ENCODE measurements at regions not wholly inside any gene's neighbourhood (a gene's known extent, or its start where the extent isn't known, plus 50 kb on each side); places are given as distances from the start of the nearest gene placed in this dataset.
"Not testable (repeated sequence)": the region's sequence is repeated elsewhere in the genome, so short reads cannot be mapped to it uniquely, and the experiment has no call there.

GRCh38 chr4:148608968-148609367, 166.8 kb upstream of the NR3C2 start:
- H3K27ac ChIP-seq, result no peak overlapping the region
- 81 to 86% methylated on average over 4 of the region's 4 CpGs for WGBS, 2 donors
- H3K4me1 ChIP-seq, result no peaks in the 10 kb centered on the region
- no peaks in the 10 kb centered on the region for H3K27me3 ChIP-seq
- TF ChIP-seq POLR2A (IDR thresholded peaks at IDR 0.05) (no peak), CTCF (IDR thresholded peaks at IDR 0.05) (no peak)
- intact Hi-C loops (cut with DNase I), result no loop called here
- no peak overlapping the region for H3K4me3 ChIP-seq
- DNase-seq, result no peak
- no peaks in the 10 kb centered on the region for H3K9me3 ChIP-seq
- H3K36me3 ChIP-seq, result no peaks in the 10 kb centered on the region

- 78 to 83% methylated on average over 5 to 8 of the region's 14 CpGs for WGBS, 2 donors
- H3K36me3 ChIP-seq; H3K27ac ChIP-seq; H3K27me3 ChIP-seq; H3K4me3 ChIP-seq; intact Hi-C loops (cut with DNase I); H3K4me1 ChIP-seq; DNase-seq: not testable (repeated sequence)
- H3K9me3 ChIP-seq, result peaks cover 0 to 16% (median 0%) of the 10 kb centered on the region in 3 donors
Measured at GRCh38 chr4:148598418-148599207, 156.4 kb upstream of the NR3C2 start.

- Histone ChIP-seq H3K4me3 (no peak overlapping the region), H3K4me1 (no peaks in the 10 kb centered on the region), H3K9me3 (peaks cover 0 to 13% (median 0%) of the 10 kb centered on the region in 3 donors), H3K36me3 (no peaks in the 10 kb centered on the region), H3K27ac (no peak overlapping the region), H3K27me3 (no peaks in the 10 kb centered on the region)
- no peak for TF ChIP-seq CTCF (IDR thresholded peaks at IDR 0.05)
- TF ChIP-seq POLR2A (IDR thresholded peaks at IDR 0.05), result no peak
- DNase-seq, result no peak
- 84 to 86% methylated on average over 3 to 4 of the region's 4 CpGs for WGBS, 2 donors
- intact Hi-C loops (cut with DNase I), result no loop called here
Measured at GRCh38 chr4:148589182-148589581, 147.0 kb upstream of the NR3C2 start.

- no peaks in the 10 kb centered on the region for H3K27me3 ChIP-seq
- WGBS, 2 donors, result 65 to 72% methylated on average over 2 of the region's 2 CpGs
- H3K9me3 ChIP-seq, result no peaks in the 10 kb centered on the region
- no peaks in the 10 kb centered on the region for H3K36me3 ChIP-seq
- intact Hi-C loops (cut with DNase I), result no loop called here
- TF ChIP-seq POLR2A (IDR thresholded peaks at IDR 0.05) (no peak), CTCF (IDR thresholded peaks at IDR 0.05) (no peak)
- no peak overlapping the region for H3K27ac ChIP-seq
- DNase-seq, result no peak
- no peak overlapping the region for H3K4me3 ChIP-seq
- no peaks in the 10 kb centered on the region for H3K4me1 ChIP-seq
Measured at GRCh38 chr4:148575577-148575976, 133.4 kb upstream of the NR3C2 start.

GRCh38 chr4:148574911-148575310, 132.7 kb upstream of the NR3C2 start:
- intact Hi-C loops (cut with DNase I), result no loop called here
- Histone ChIP-seq H3K4me3 (no peak overlapping the region), H3K36me3 (no peaks in the 10 kb centered on the region), H3K27ac (no peak overlapping the region), H3K27me3 (no peaks in the 10 kb centered on the region), H3K4me1 (no peaks in the 10 kb centered on the region), H3K9me3 (peaks cover 0 to 2% (median 2%) of the 10 kb centered on the region in 3 donors)
- TF ChIP-seq POLR2A (IDR thresholded peaks at IDR 0.05) (no peak), CTCF (IDR thresholded peaks at IDR 0.05) (no peak)
- WGBS, 2 donors, result 70 to 86% methylated on average over 6 of the region's 6 CpGs
- DNase-seq, result no peak

Data from esophagus squamous epithelium (tissue), 5 donors.